AG04449 (cell line): ENCODE measurements at regions not wholly inside any gene's neighbourhood (a gene's known extent, or its start where the extent isn't known, plus 50 kb on each side); places are given as distances from the start of the nearest gene placed in this dataset.

Experiments used
- CTCF ChIA-PET: fragments of 350-600 bp; formaldehyde crosslinking; extraction: SDS; loops from one replicate; lab custom pipeline; 2021; ENCODE audit warnings: antibody characterized with exemption; lab: Yijun Ruan, JAX
- POLR2A ChIA-PET: fragments of 400-600, 350-600 bp; formaldehyde crosslinking; extraction: SDS; loops from one replicate; lab custom pipeline; 2020; ENCODE audit warnings: antibody characterized with exemption, inconsistent platforms; lab: Yijun Ruan, JAX
- DNase-seq: peaks from one replicate; pipeline ENCODE4 v3.0.0-alpha.2; 2010; ENCODE audit warnings: low read depth, low spot score
- H3K4me3 ChIP-seq: 2 replicates; pipeline ENCODE4 v1.5.1; 2011; ENCODE audit warnings: low read depth, mild to moderate bottlenecking, control low read depth, low read length
- TF ChIP-seq, protein P1 (sequence below): IDR thresholded peaks from one replicate; pipeline ENCODE4 v1.5.1; 2011; ENCODE audit warnings: mild to moderate bottlenecking, moderate library complexity, low read length, control low read depth, inconsistent platforms; ENCODE audit not compliant: insufficient read depth; ENCODE audit errors: missing control alignments

DNA sequence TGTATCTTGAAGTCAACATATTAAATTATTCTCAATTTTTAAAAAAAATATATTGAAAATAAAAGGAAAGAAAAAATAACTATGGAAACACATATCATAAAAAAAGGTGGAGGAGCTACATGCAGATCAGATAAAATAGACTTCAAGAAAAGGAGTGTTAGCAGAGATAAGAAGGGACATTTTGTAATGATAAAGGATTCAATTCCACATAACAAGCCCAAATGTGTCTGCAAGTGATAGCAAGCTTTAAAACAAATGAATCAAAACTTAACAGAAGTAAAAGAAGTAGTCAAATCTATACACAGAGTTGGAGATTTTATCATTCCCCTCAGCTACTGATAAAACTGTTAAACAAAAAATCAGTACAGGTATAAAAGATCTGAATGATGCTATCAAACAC lies 74.9 kb downstream of the TTC32 start:
- ChIA-PET CTCF (interaction anchor here (1.2 to 2.8 kb wide), 4 partner anchors 8 to 38 kb away, joined by 3 to 8 read pairs (median 4); no protein-coding TSS in a partner anchor), POLR2A (no interaction called here)
- TF ChIP-seq, protein P1, sequence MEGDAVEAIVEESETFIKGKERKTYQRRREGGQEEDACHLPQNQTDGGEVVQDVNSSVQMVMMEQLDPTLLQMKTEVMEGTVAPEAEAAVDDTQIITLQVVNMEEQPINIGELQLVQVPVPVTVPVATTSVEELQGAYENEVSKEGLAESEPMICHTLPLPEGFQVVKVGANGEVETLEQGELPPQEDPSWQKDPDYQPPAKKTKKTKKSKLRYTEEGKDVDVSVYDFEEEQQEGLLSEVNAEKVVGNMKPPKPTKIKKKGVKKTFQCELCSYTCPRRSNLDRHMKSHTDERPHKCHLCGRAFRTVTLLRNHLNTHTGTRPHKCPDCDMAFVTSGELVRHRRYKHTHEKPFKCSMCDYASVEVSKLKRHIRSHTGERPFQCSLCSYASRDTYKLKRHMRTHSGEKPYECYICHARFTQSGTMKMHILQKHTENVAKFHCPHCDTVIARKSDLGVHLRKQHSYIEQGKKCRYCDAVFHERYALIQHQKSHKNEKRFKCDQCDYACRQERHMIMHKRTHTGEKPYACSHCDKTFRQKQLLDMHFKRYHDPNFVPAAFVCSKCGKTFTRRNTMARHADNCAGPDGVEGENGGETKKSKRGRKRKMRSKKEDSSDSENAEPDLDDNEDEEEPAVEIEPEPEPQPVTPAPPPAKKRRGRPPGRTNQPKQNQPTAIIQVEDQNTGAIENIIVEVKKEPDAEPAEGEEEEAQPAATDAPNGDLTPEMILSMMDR: no peak
- DNase-seq: no peak
- no peak overlapping the region for H3K4me3 ChIP-seq

DNA sequence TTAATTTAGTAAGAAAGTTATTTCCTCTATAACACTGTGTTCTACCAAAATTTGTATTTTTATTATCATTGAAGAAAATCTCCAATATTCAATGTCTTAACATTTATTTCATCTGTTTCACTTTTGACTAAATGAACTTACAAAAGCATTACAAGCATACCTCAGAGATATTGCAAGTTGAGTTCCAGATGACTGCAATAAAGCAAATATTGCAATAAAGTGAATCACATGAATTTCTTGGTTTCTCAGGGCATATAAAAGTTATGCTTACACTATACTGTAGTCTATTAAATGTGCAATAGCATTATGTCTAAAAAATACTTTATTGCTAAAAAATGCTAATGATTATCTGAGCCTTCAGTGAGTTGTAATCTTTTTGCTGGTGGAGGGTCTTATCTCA lies 78.3 kb downstream of the TTC32 start:
- no peak overlapping the region for H3K4me3 ChIP-seq
- ChIA-PET CTCF (no interaction called here), POLR2A (no interaction called here)
- no peak for DNase-seq
- TF ChIP-seq, protein P1: no peak

DNA sequence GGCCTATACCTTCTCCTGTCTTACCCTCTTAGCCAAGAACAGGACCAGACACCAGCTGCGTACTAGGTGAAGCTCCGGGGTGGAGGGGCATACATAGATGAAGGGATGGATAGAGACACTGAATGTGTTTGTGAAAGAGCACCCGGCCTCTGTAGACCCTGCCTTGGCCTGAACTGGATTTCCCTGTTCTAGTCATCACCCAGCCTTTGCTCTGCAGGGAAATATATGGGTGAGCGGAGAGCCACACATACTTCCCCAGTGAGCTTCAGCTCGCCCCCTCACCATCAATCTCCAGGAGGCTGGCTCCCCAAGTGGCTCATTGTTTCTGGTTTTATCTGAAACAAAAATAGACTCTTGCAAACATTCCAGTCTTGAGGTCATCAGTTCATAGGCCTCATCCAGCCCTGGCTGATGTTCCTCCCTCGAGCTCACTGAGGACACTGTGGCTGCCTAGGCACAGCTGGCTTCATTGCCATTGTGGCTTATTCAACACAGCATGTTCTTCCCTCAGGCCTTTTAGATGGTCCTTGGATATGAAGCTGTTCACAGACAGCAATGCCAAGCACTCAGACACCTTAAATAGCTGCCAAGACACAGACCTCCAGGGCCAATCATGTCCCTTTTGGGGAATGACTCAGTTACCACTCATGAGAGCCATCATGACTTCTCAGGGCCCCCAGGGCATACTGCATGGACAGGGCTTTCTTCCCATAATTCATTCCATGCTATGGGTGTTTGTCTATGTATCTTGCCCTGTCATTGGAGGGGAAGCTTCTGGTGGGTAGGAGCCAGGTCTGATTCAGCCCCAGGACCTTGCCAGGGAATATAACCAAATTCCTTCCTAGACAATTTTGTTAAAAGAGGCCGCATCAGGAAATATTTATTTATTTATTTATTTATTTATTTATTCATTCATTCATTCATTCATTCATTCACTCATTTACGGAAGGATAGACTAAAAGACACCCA lies 82.4 kb downstream of the TTC32 start:
- DNase-seq: peak; percentile 44
- ChIA-PET CTCF (interaction anchor here (1.9 kb wide), 1 partner anchor 18 kb away, joined by 7 read pairs; no protein-coding TSS in a partner anchor), POLR2A (interaction anchor here (1.0 to 1.3 kb wide), 2 partner anchors 9 to 211 kb away, joined by 7 to 8 read pairs; no protein-coding TSS in a partner anchor)
- TF ChIP-seq, protein P1: no peak
- H3K4me3 ChIP-seq: no peak overlapping the region

DNA sequence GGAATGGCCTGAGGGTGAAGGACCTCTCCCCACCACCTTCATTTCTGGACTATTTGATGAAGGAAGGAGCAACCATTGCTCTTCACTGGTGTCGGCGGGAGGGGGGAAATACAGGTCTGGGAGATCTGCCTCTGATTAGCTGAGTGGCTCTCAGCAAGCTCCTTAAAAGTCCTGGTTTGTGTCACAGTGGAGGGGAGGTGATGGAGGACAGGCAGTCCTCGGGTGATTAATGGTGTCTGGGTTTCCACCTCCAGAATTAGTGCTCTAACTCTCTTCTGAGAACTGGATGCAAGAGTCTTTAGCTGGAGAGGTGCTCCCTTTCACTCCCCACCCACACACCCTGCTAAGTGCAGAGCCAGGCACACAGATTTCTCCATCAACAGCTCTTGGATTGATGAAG lies 83.2 kb downstream of the TTC32 start:
- TF ChIP-seq, protein P1: no peak
- H3K4me3 ChIP-seq: no peak overlapping the region
- DNase-seq: no peak
- ChIA-PET POLR2A (no interaction called here), CTCF (interaction anchor here (1.9 kb wide), 1 partner anchor 17 kb away, joined by 7 read pairs; no protein-coding TSS in a partner anchor)

DNA sequence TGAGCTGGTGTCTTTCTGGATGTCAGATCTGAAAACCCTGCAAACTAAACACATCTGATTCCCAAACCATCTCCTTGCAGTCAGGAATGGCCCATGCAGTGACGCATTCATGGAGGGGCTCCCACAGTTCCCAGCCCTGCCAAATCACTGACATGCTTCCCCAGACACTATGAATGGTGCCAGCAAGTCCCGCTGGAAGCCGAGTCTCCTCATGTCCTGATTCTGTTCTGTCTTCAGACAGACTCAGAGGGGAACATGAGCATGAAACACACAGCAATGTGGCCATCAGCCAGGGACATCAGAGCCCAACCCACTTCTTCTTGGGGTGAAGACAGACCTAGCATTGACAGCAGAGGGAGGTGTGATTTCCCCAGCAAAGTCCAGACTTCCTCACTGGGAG lies 83.7 kb downstream of the TTC32 start:
- DNase-seq: no peak
- ChIA-PET CTCF (interaction anchor here (1.9 kb wide), 1 partner anchor 16 kb away, joined by 7 read pairs; no protein-coding TSS in a partner anchor), POLR2A (no interaction called here)
- TF ChIP-seq, protein P1: no peak
- H3K4me3 ChIP-seq: no peak overlapping the region

DNA sequence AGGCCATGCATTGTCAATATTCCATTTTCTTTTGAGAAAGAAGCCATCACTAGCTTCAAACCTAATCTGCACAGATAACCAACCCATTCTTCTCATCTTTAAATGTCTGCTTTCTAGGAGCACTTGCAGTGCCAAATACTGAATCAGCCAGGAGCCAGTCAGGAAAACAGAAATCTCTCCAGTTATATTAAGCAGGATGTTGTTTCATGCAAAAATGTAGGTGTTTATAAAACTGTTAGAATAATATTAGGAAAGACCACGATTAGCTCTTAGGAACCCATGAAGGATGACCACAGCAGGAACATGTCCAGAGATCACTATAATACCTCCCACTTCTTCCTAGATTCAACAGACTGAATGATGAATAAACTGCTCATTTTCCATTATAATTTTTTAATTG lies 86.0 kb downstream of the TTC32 start:
- no peak for DNase-seq
- ChIA-PET POLR2A (no interaction called here), CTCF (no interaction called here)
- no peak overlapping the region for H3K4me3 ChIP-seq
- TF ChIP-seq, protein P1: no peak
